ENCODE measurements at regions not wholly inside any gene's neighbourhood (a gene's known extent, or its start where the extent isn't known, plus 50 kb on each side); places are given as distances from the start of the nearest gene placed in this dataset.
A peak's percentile ranks its signal among the peaks of the same experiment; 100 is the strongest.
"Not testable (repeated sequence)": the region's sequence is repeated elsewhere in the genome, so short reads cannot be mapped to it uniquely, and the experiment has no call there.

- no peak overlapping the region for H3K4me3 ChIP-seq (ENCODE audit: low read depth, low read length)
- TF ChIP-seq CTCF (IDR thresholded peaks at IDR 0.05; ENCODE audit: insufficient read depth, low read depth, low read length), result no peak
- DNase-seq (ENCODE audit: low read depth), result no peak
Measured at GRCh38 chr7:91778416-91778815, 102.1 kb downstream of the MTERF1 start.

- DNase-seq (ENCODE audit: low read depth), result no peak
- no peak for TF ChIP-seq CTCF (IDR thresholded peaks at IDR 0.05; ENCODE audit: insufficient read depth, low read depth, low read length)
- H3K4me3 ChIP-seq (ENCODE audit: low read depth, low read length), result no peak overlapping the region
Measured at GRCh38 chr7:91780521-91780920, 100.0 kb downstream of the MTERF1 start.

- TF ChIP-seq CTCF (IDR thresholded peaks at IDR 0.05; ENCODE audit: insufficient read depth, low read depth, low read length), result peak; percentile 39
- H3K4me3 ChIP-seq (ENCODE audit: low read depth, low read length), result no peak overlapping the region
- DNase-seq (ENCODE audit: low read depth), result peak; percentile 53
Measured at GRCh38 chr7:91784469-91784868, 96.0 kb downstream of the MTERF1 start.

GRCh38 chr7:91787931-91788330 is 92.6 kb downstream of the MTERF1 start:
- TF ChIP-seq CTCF (IDR thresholded peaks at IDR 0.05; ENCODE audit: insufficient read depth, low read depth, low read length), result no peak
- H3K4me3 ChIP-seq (ENCODE audit: low read depth, low read length), result no peak overlapping the region
- DNase-seq (ENCODE audit: low read depth), result no peak

GRCh38 chr7:91789086-91789485 is 91.4 kb downstream of the MTERF1 start:
- no peak for TF ChIP-seq CTCF (IDR thresholded peaks at IDR 0.05; ENCODE audit: insufficient read depth, low read depth, low read length)

GRCh38 chr7:91789558-91789957 is 90.9 kb downstream of the MTERF1 start:
- TF ChIP-seq CTCF (IDR thresholded peaks at IDR 0.05; ENCODE audit: insufficient read depth, low read depth, low read length), result no peak
- DNase-seq (ENCODE audit: low read depth), result no peak
- no peak overlapping the region for H3K4me3 ChIP-seq (ENCODE audit: low read depth, low read length)

More at GRCh38 chr7:91789086-91789485, 91.4 kb downstream of the MTERF1 start:
- DNase-seq (ENCODE audit: low read depth), result no peak
- H3K4me3 ChIP-seq (ENCODE audit: low read depth, low read length), result no peak overlapping the region

GRCh38 chr7:91790646-91791045 is 89.9 kb downstream of the MTERF1 start:
- not testable (repeated sequence) for H3K4me3 ChIP-seq (ENCODE audit: low read depth, low read length); DNase-seq (ENCODE audit: low read depth)
